ENCODE measurements at regions not wholly inside any gene's neighbourhood (a gene's known extent, or its start where the extent isn't known, plus 50 kb on each side); places are given as distances from the start of the nearest gene placed in this dataset.

GRCh38 chr5:104177651-104178050 is 615.1 kb upstream of the NUDT12 start:
- Histone ChIP-seq H3K4me1 (ENCODE audit: insufficient read depth, low read length) (no peaks in the 10 kb centered on the region), H3K9me3 (ENCODE audit: insufficient read depth, low read depth, low read length) (peaks cover 3% of the 10 kb centered on the region), H3K9ac (ENCODE audit: low read length) (no peak overlapping the region), H3K36me3 (ENCODE audit: insufficient read depth, low read length) (no peaks in the 10 kb centered on the region), H3K4me2 (ENCODE audit: low read length) (no peak overlapping the region), H3K27ac (ENCODE audit: low read depth, low read length) (no peak overlapping the region), H2AFZ (ENCODE audit: low read depth, low read length) (no peak overlapping the region), H3K27me3 (ENCODE audit: insufficient read depth, low read length) (no peaks in the 10 kb centered on the region), H3K79me2 (ENCODE audit: insufficient read depth, low read length) (no peaks in the 10 kb centered on the region), H4K20me1 (ENCODE audit: insufficient read depth, low read length) (no peaks in the 10 kb centered on the region), H3K4me3 (ENCODE audit: insufficient read depth, low read depth, low read length) (no peak overlapping the region)
- H3K27ac Mint-ChIP-seq (ENCODE audit: unreplicated experiment): no peak overlapping the region
- DNase-seq (ENCODE audit: low read depth): no peak
- no peak for FAIRE-seq
- TF ChIP-seq EZH2 (IDR thresholded peaks at IDR 0.05; ENCODE audit: insufficient read depth, low read length): no peak
- no peaks in the 10 kb centered on the region for H3K4me1 Mint-ChIP-seq (ENCODE audit: low read depth, unreplicated experiment)
- H3K4me3 Mint-ChIP-seq (ENCODE audit: unreplicated experiment): no peak overlapping the region
- H3K27me3 Mint-ChIP-seq (ENCODE audit: low read depth, unreplicated experiment): no peaks in the 10 kb centered on the region
- H3K9me3 Mint-ChIP-seq (ENCODE audit: unreplicated experiment): peaks cover 14% of the 10 kb centered on the region
- no peaks in the 10 kb centered on the region for H3K36me3 Mint-ChIP-seq (ENCODE audit: low read depth, unreplicated experiment)

DNA sequence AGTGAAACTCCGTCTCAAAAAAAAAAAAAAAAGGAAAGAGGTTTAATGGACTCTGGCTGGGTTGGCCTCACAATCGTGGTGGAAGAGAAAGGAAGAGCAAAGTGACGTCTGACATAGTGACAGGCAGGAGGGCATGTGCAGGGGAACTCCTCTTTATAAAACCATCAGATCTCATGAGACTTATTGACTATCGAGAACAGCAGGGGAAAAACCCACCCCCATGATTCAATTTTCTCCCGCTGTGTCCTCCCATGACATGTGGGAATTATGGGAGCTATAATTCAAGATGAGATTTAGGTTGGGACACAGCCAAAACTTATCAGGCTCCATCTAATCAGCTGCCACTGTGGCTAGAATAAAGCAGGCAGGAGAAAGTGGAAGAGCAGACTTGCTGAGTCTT is 610.4 kb upstream of the NUDT12 start:
- Histone ChIP-seq H4K20me1 (ENCODE audit: insufficient read depth, low read length) (no peaks in the 10 kb centered on the region), H2AFZ (ENCODE audit: low read depth, low read length) (no peak overlapping the region), H3K4me3 (ENCODE audit: insufficient read depth, low read depth, low read length) (no peak overlapping the region), H3K4me2 (ENCODE audit: low read length) (no peak overlapping the region), H3K9me3 (ENCODE audit: insufficient read depth, low read depth, low read length) (no peaks in the 10 kb centered on the region), H3K27me3 (ENCODE audit: insufficient read depth, low read length) (no peaks in the 10 kb centered on the region), H3K27ac (ENCODE audit: low read depth, low read length) (no peak overlapping the region), H3K36me3 (ENCODE audit: insufficient read depth, low read length) (no peaks in the 10 kb centered on the region), H3K79me2 (ENCODE audit: insufficient read depth, low read length) (no peaks in the 10 kb centered on the region), H3K4me1 (ENCODE audit: insufficient read depth, low read length) (no peaks in the 10 kb centered on the region), H3K9ac (ENCODE audit: low read length) (no peak overlapping the region)
- no peak overlapping the region for H3K4me3 Mint-ChIP-seq (ENCODE audit: unreplicated experiment)
- H3K27ac Mint-ChIP-seq (ENCODE audit: unreplicated experiment): no peak overlapping the region
- no peaks in the 10 kb centered on the region for H3K27me3 Mint-ChIP-seq (ENCODE audit: low read depth, unreplicated experiment)
- H3K9me3 Mint-ChIP-seq (ENCODE audit: unreplicated experiment): no peaks in the 10 kb centered on the region
- FAIRE-seq (no peak), DNase-seq (ENCODE audit: low read depth) (no peak)
- H3K4me1 Mint-ChIP-seq (ENCODE audit: low read depth, unreplicated experiment): no peaks in the 10 kb centered on the region
- TF ChIP-seq CTCF (IDR thresholded peaks at IDR 0.05; ENCODE audit: insufficient read depth, low read depth, low read length) (no peak), EZH2 (IDR thresholded peaks at IDR 0.05; ENCODE audit: insufficient read depth, low read length) (no peak)
- H3K36me3 Mint-ChIP-seq (ENCODE audit: low read depth, unreplicated experiment): no peaks in the 10 kb centered on the region

- DNase-seq (ENCODE audit: low read depth): no peak
- no peaks in the 10 kb centered on the region for H3K79me2 ChIP-seq (ENCODE audit: insufficient read depth, low read length)
- no peaks in the 10 kb centered on the region for H3K36me3 ChIP-seq (ENCODE audit: insufficient read depth, low read length)
- H3K27ac ChIP-seq (ENCODE audit: low read depth, low read length): no peak overlapping the region
- Mint-ChIP-seq H3K36me3 (ENCODE audit: low read depth, unreplicated experiment) (no peaks in the 10 kb centered on the region), H3K4me1 (ENCODE audit: low read depth, unreplicated experiment) (no peaks in the 10 kb centered on the region), H3K27me3 (ENCODE audit: low read depth, unreplicated experiment) (no peaks in the 10 kb centered on the region), H3K27ac (ENCODE audit: unreplicated experiment) (no peak overlapping the region), H3K9me3 (ENCODE audit: unreplicated experiment) (no peaks in the 10 kb centered on the region), H3K4me3 (ENCODE audit: unreplicated experiment) (no peak overlapping the region)
- H3K27me3 ChIP-seq (ENCODE audit: insufficient read depth, low read length): no peaks in the 10 kb centered on the region
- no peak overlapping the region for H3K4me2 ChIP-seq (ENCODE audit: low read length)
- TF ChIP-seq EZH2 (IDR thresholded peaks at IDR 0.05; ENCODE audit: insufficient read depth, low read length) (no peak), CTCF (IDR thresholded peaks at IDR 0.05; ENCODE audit: insufficient read depth, low read depth, low read length) (no peak)
- H3K9me3 ChIP-seq (ENCODE audit: insufficient read depth, low read depth, low read length): no peaks in the 10 kb centered on the region
- no peaks in the 10 kb centered on the region for H4K20me1 ChIP-seq (ENCODE audit: insufficient read depth, low read length)
- FAIRE-seq: no peak
- no peak overlapping the region for H3K9ac ChIP-seq (ENCODE audit: low read length)
- no peak overlapping the region for H2AFZ ChIP-seq (ENCODE audit: low read depth, low read length)
- H3K4me3 ChIP-seq (ENCODE audit: insufficient read depth, low read depth, low read length): no peak overlapping the region
- no peaks in the 10 kb centered on the region for H3K4me1 ChIP-seq (ENCODE audit: insufficient read depth, low read length)
Observed at GRCh38 chr5:104171958-104172690, 609.5 kb upstream of the NUDT12 start.

All from astrocyte (in vitro differentiated cells and primary cell).